ENCODE measurements at regions not wholly inside any gene's neighbourhood (a gene's known extent, or its start where the extent isn't known, plus 50 kb on each side); places are given as distances from the start of the nearest gene placed in this dataset.

DNA sequence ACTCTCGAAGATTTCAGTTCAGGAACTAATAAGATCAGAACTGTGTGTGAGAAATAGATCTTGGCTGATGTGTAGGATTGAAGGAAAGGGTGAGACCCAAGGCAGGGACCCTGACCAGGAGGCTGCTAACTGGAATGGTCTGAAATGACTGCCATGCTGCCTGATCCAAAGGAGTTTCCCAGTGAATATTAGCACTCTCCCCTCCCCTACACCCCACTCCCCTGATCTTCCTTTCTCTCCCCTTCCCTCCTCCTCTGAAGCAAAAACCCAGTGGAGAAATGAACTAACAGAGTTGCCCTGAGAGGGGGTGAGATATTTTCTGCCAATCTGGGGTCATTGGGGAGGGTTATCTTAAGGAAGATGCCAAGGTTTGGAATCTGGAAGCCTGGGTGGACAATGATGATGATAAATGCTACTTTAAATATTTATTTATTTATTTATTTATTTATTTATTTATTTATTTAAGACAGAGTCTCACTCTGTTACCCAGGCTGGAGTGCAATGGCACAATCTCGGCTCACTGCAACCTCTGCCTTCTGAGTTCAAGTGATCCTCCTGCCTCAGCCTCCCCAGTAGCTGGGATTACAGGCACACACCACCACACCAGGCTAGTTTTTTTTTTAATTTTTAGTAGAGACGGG, 371.0 kb upstream of the CHD6 start:
- RAD21 ChIA-PET (ENCODE audit: unreplicated experiment): no interaction called here

More for the DNA sequence above, 371.0 kb upstream of the CHD6 start:
- Histone ChIP-seq H3K36me3 (ENCODE audit: control insufficient read depth in 2 of 2, insufficient read depth in 2 of 2, low read length in 1 of 2) (no peaks in the 10 kb centered on the region), H3K4me3 (no peak overlapping the region), H3K79me2 (ENCODE audit: control insufficient read depth, insufficient read depth, low read length) (no peaks in the 10 kb centered on the region), H3K9ac (ENCODE audit: control insufficient read depth, insufficient read depth, low read length) (no peak overlapping the region), H3K9me3 (replicated peaks; ENCODE audit: control insufficient read depth, insufficient read depth, low read length) (no peaks in the 10 kb centered on the region), H3K27me3 (replicated peaks in 1 of 2; ENCODE audit: control insufficient read depth in 2 of 2, insufficient read depth in 2 of 2, low read length in 1 of 2) (no peaks in the 10 kb centered on the region; a peak in 1 of 4 replicates), H4K20me1 (ENCODE audit: control insufficient read depth, insufficient read depth) (no peaks in the 10 kb centered on the region), H3K4me2 (ENCODE audit: control insufficient read depth, insufficient read depth) (no peak overlapping the region), H3K27ac (ENCODE audit: control insufficient read depth, insufficient read depth) (no peak overlapping the region), H3K4me1 (ENCODE audit: control insufficient read depth, insufficient read depth, low read length) (no peaks in the 10 kb centered on the region), H2AFZ (ENCODE audit: control insufficient read depth, low read depth, low read length) (no peak overlapping the region)
- POLR2A ChIA-PET: no interaction called here
- CTCF ChIA-PET: no interaction called here
- in situ Hi-C loops (cut with MboI): no loop called here
- FAIRE-seq (no peak), DNase-seq (ENCODE audit: low read depth, low spot score) (no peak), ATAC-seq (no peak)
- no peak for TF ChIP-seq NFYB (IDR thresholded peaks at IDR 0.05; ENCODE audit: insufficient read depth, low read depth, low read length)
- no peak for TF ChIP-seq WRNIP1 (IDR thresholded peaks at IDR 0.05; ENCODE audit: borderline replicate concordance, low read depth, low read length)
- TF ChIP-seq, protein P1, sequence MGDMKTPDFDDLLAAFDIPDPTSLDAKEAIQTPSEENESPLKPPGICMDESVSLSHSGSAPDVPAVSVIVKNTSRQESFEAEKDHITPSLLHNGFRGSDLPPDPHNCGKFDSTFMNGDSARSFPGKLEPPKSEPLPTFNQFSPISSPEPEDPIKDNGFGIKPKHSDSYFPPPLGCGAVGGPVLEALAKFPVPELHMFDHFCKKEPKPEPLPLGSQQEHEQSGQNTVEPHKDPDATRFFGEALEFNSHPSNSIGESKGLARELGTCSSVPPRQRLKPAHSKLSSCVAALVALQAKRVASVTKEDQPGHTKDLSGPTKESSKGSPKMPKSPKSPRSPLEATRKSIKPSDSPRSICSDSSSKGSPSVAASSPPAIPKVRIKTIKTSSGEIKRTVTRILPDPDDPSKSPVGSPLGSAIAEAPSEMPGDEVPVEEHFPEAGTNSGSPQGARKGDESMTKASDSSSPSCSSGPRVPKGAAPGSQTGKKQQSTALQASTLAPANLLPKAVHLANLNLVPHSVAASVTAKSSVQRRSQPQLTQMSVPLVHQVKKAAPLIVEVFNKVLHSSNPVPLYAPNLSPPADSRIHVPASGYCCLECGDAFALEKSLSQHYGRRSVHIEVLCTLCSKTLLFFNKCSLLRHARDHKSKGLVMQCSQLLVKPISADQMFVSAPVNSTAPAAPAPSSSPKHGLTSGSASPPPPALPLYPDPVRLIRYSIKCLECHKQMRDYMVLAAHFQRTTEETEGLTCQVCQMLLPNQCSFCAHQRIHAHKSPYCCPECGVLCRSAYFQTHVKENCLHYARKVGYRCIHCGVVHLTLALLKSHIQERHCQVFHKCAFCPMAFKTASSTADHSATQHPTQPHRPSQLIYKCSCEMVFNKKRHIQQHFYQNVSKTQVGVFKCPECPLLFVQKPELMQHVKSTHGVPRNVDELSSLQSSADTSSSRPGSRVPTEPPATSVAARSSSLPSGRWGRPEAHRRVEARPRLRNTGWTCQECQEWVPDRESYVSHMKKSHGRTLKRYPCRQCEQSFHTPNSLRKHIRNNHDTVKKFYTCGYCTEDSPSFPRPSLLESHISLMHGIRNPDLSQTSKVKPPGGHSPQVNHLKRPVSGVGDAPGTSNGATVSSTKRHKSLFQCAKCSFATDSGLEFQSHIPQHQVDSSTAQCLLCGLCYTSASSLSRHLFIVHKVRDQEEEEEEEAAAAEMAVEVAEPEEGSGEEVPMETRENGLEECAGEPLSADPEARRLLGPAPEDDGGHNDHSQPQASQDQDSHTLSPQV (IDR thresholded peaks at IDR 0.05): no peak
- TF ChIP-seq, protein P2, sequence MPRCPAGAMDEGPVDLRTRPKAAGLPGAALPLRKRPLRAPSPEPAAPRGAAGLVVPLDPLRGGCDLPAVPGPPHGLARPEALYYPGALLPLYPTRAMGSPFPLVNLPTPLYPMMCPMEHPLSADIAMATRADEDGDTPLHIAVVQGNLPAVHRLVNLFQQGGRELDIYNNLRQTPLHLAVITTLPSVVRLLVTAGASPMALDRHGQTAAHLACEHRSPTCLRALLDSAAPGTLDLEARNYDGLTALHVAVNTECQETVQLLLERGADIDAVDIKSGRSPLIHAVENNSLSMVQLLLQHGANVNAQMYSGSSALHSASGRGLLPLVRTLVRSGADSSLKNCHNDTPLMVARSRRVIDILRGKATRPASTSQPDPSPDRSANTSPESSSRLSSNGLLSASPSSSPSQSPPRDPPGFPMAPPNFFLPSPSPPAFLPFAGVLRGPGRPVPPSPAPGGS (IDR thresholded peaks at IDR 0.05; ENCODE audit: borderline replicate concordance, insufficient read depth, low read depth, low read length, poor library complexity, severe bottlenecking): no peak
- TF ChIP-seq, protein P3, sequence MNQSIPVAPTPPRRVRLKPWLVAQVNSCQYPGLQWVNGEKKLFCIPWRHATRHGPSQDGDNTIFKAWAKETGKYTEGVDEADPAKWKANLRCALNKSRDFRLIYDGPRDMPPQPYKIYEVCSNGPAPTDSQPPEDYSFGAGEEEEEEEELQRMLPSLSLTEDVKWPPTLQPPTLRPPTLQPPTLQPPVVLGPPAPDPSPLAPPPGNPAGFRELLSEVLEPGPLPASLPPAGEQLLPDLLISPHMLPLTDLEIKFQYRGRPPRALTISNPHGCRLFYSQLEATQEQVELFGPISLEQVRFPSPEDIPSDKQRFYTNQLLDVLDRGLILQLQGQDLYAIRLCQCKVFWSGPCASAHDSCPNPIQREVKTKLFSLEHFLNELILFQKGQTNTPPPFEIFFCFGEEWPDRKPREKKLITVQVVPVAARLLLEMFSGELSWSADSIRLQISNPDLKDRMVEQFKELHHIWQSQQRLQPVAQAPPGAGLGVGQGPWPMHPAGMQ (IDR thresholded peaks at IDR 0.05; ENCODE audit: borderline replicate concordance): no peak
- TF ChIP-seq, protein P4, sequence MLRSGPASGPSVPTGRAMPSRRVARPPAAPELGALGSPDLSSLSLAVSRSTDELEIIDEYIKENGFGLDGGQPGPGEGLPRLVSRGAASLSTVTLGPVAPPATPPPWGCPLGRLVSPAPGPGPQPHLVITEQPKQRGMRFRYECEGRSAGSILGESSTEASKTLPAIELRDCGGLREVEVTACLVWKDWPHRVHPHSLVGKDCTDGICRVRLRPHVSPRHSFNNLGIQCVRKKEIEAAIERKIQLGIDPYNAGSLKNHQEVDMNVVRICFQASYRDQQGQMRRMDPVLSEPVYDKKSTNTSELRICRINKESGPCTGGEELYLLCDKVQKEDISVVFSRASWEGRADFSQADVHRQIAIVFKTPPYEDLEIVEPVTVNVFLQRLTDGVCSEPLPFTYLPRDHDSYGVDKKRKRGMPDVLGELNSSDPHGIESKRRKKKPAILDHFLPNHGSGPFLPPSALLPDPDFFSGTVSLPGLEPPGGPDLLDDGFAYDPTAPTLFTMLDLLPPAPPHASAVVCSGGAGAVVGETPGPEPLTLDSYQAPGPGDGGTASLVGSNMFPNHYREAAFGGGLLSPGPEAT (IDR thresholded peaks at IDR 0.05; ENCODE audit: low read depth): no peak
- no TSS peak for BruUV-seq (replicated peaks)
- intact Hi-C loops (cut with micrococcal nuclease; ENCODE audit: unreplicated experiment): no loop called here
- 14% methylated on average over 3 of the region's 3 CpGs for WGBS (ENCODE audit: insufficient coverage, insufficient replicate concordance, low lambda C conversion rate, missing lambda C conversion rate)
- SMC1A ChIA-PET (ENCODE audit: uncharacterized antibody, unreplicated experiment): no interaction called here
